Fibroblast of the aortic adventitia (primary cell): ENCODE measurements at regions not wholly inside any gene's neighbourhood (a gene's known extent, or its start where the extent isn't known, plus 50 kb on each side); places are given as distances from the start of the nearest gene placed in this dataset.
"Not testable (repeated sequence)": the region's sequence is repeated elsewhere in the genome, so short reads cannot be mapped to it uniquely, and the experiment has no call there.

ENCODE experiments used
- DNase-seq: peaks from one replicate; pipeline ENCODE4 v3.0.0-alpha.2; 2010; ENCODE audit warnings: low read depth
- H3K4me3 ChIP-seq: 2 replicates; pipeline ENCODE4 v1.5.1; 2011; ENCODE audit warnings: low read depth, mild to moderate bottlenecking, control low read depth, low read length, moderate library complexity
- TF ChIP-seq, protein P1 (sequence below): IDR thresholded peaks from 2 replicates; pipeline ENCODE4 v1.5.1; 2011; ENCODE audit warnings: mild to moderate bottlenecking, low read length, control low read depth, inconsistent platforms; ENCODE audit not compliant: insufficient read depth

DNA sequence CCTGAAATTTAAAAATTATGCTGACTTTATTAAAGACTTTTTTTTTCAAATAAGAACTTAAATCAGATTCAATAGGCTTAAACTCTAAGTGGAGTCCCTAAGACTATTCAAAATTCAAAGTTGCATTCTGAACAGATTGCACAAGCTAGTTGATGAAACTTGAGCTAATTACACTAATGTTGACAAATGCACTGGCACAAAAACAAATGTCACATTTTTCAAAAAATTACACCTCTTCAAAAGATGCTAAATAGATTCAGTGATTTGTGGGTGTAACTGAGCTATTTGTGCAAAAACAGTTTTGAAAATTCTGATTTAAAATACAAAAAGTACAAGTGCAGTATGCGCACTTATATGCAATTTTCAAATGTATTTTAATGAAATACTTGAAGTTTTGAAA lies 205.4 kb downstream of the RERGL start:
- TF ChIP-seq, protein P1, sequence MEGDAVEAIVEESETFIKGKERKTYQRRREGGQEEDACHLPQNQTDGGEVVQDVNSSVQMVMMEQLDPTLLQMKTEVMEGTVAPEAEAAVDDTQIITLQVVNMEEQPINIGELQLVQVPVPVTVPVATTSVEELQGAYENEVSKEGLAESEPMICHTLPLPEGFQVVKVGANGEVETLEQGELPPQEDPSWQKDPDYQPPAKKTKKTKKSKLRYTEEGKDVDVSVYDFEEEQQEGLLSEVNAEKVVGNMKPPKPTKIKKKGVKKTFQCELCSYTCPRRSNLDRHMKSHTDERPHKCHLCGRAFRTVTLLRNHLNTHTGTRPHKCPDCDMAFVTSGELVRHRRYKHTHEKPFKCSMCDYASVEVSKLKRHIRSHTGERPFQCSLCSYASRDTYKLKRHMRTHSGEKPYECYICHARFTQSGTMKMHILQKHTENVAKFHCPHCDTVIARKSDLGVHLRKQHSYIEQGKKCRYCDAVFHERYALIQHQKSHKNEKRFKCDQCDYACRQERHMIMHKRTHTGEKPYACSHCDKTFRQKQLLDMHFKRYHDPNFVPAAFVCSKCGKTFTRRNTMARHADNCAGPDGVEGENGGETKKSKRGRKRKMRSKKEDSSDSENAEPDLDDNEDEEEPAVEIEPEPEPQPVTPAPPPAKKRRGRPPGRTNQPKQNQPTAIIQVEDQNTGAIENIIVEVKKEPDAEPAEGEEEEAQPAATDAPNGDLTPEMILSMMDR, result no peak

DNA sequence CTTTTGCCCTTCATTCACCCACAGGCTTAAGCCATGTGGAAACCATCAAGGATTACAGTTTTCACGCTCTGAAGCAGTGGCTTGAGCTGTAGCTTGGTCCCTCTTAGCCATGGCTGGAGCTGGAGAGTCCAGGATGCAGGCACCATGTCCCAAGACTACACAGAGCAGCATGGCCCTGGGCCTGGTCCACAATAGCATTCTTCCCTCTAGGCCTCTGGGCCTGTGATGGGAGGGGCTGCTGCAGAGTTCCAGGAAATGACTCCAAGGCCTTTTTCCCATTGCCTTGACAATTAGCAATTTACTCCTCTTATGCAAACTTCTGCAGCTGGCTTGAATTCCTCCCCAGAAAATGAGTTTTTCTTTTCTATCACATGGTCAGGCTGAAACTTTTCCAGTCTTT lies 211.3 kb downstream of the RERGL start:
- no peak for DNase-seq
- no peak overlapping the region for H3K4me3 ChIP-seq
- TF ChIP-seq, protein P1, result no peak

More for the DNA sequence above, 205.4 kb downstream of the RERGL start:
- no peak for DNase-seq
- H3K4me3 ChIP-seq, result no peak overlapping the region

DNA sequence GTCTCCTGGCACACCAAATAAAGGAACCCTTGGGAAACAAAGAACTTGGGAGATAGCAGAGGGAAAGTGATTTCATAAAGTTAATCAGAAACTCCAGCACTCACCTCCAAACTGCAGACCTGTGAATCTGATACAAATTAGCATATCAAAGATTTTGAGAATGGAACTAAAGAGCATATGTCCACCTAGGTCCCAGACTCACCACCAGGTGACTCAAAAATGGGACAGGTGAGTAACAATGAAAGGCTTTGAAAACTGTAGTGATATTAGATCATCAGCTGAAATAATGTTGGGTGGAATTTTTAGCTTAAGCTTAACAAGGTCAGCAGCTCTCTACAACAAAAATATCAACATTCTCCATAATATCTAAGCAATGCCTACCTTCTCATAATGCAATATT lies 214.8 kb downstream of the RERGL start:
- TF ChIP-seq, protein P1, result no peak
- no peak for DNase-seq
- no peak overlapping the region for H3K4me3 ChIP-seq

DNA sequence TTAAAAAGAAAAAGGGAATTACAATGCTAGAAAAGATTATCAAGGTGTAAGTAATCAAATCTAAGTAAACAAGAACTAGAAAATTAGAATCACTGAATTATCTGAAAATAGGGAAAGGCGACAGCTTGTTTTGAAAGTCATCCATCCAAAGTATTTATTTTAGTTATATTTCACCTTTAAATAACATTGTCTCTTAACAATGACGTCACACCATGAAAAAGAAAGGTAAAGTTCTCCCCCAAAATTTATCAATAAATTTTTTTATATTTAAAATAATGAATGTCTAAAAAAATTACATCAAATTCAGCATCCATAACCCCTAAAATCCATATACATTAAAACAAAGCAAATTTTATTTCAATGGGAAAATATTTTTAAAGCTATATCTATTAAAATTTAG lies 223.2 kb downstream of the RERGL start:
- H3K4me3 ChIP-seq, result no peak overlapping the region
- DNase-seq, result no peak
- TF ChIP-seq, protein P1, result no peak

DNA sequence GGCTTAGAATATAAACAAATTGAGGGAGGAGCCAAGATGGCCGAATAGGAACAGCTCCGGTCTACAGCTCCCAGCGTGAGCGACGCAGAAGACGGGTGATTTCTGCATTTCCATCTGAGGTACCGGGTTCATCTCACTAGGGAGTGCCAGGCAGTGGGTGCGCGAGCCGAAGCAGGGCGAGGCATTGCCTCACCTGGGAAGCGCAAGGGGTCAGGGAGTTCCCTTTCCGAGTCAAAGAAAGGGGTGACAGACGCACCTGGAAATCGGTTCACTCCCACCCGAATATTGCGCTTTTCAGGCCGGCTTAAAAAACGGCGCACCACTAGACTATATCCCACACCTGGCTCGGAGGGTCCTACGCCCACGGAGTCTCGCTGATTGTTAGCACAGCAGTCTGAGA lies 234.4 kb downstream of the RERGL start:
- DNase-seq, H3K4me3 ChIP-seq: not testable (repeated sequence)

DNA sequence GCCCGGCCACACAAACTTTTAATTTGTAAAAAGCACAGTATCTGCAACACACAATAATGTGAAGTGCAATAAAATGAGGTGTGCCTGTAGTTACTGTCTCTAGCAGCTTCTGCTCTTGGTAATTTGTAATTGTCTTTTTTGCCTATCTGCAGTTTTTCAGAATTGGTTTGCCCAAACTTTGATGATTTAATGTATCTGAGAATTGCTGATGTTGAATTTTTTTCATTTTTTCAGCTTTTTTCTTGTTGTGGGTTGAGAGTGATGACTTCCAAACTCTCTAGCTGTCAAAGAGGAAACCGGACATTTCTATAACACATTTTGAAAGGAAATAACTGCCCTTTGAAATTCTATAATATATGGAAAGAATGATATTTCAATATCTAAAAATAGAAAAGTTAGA lies 236.9 kb downstream of the RERGL start:
- no peak for DNase-seq
- no peak overlapping the region for H3K4me3 ChIP-seq
- TF ChIP-seq, protein P1, result no peak

DNA sequence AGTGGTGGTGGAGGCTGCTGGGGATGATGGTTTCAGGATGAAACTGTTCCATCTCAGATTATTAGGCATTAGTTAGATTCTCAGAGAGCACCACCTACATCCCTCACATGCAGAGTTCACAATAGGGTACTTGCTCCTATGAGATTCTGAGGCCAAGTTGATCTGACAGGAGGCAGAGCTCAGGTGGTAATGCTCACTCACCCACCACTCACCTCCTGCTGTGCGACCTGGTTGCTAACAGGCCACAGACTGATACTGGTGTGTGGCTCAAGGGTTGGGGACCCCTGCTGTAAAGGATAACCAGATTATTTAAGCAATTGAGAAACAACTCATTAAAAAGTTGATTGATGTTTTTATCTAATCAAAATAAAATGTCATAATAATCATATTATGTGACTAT lies 248.5 kb downstream of the RERGL start:
- DNase-seq, result no peak
- TF ChIP-seq, protein P1, result no peak
- H3K4me3 ChIP-seq, result no peak overlapping the region
